Endothelial cell of umbilical vein (primary cell): ENCODE measurements at regions not wholly inside any gene's neighbourhood (a gene's known extent, or its start where the extent isn't known, plus 50 kb on each side); places are given as distances from the start of the nearest gene placed in this dataset.

Experiments used
- BruUV-seq: library from RNA; stranded (reverse); fragments of 400-500 nt; replicated peaks from 2 replicates; lab custom pipeline; 2021; lab: Mats Ljungman, UMichigan
- CTCF ChIA-PET: fragments of 300-600, 350-600 bp; sonication (Branson Sonifier 250); formaldehyde crosslinking; loops from one replicate; lab custom pipeline; 2021; ENCODE audit warnings: antibody characterized with exemption, inconsistent platforms; lab: Charles Lee
- POLR2A ChIA-PET: fragments of 300-600, 350-600 bp; sonication (Branson Sonifier 250); formaldehyde crosslinking; loops from one replicate; lab custom pipeline; 2021; ENCODE audit warnings: antibody characterized with exemption, inconsistent platforms; lab: Charles Lee
- DNase-seq: peaks from one replicate; pipeline ENCODE4 v3.0.0-alpha.2; 2011; ENCODE audit warnings: low read depth, low spot score
- FAIRE-seq: peaks from 2 replicates; lab custom pipeline; 2011; peaks lifted over from hg19 to GRCh38; lab: Jason Lieb, UNC
- H2AFZ ChIP-seq: 2 replicates; pipeline ENCODE4 v1.6.0; 2012; ENCODE audit warnings: low read depth, low read length, control low read depth, inconsistent platforms
- H3K27ac ChIP-seq: 2 replicates; pipeline ENCODE4 v1.5.1; 2011; ENCODE audit warnings: low read depth, mild to moderate bottlenecking, control low read depth, low read length, moderate library complexity; ENCODE audit not compliant: insufficient read depth
- H3K27me3 ChIP-seq, 2 experiments: 2 replicates each; pipeline versions ENCODE4 v1.6.0 to v1.6.1; 2011; ENCODE audit warnings: low read length in 2 of 2, mixed read lengths in 1 of 2; ENCODE audit not compliant: control insufficient read depth in 2 of 2, insufficient read depth in 2 of 2
- H3K36me3 ChIP-seq, 2 experiments: 2 replicates in 1 of 2; 3 replicates in 1 of 2; pipeline ENCODE4 v1.5.1; 2011; ENCODE audit warnings: low read length in 2 of 2, mild to moderate bottlenecking in 1 of 2, moderate library complexity in 1 of 2; ENCODE audit not compliant: control insufficient read depth in 2 of 2, insufficient read depth in 2 of 2; ENCODE audit errors: extremely low read depth in 1 of 2
- H3K4me1 ChIP-seq: 3 replicates; pipeline ENCODE4 v1.5.1; 2011; ENCODE audit warnings: mild to moderate bottlenecking, low read length; ENCODE audit not compliant: control insufficient read depth, insufficient read depth; ENCODE audit errors: extremely low read depth
- H3K4me2 ChIP-seq: 2 replicates; pipeline ENCODE4 v1.6.1; 2011; ENCODE audit warnings: low read length, control low read depth, mixed read lengths; ENCODE audit not compliant: insufficient read depth
- H3K4me3 ChIP-seq, 3 experiments: fragments of 200-600 bp in 1 of 3; sonication (generic), shearing (Covaris generic) in 1 of 3; replicated peaks in 1 of 3; 2 replicates each; pipeline ENCODE4 v1.5.1; 2011 to 2016; ENCODE audit warnings: control low read depth in 3 of 3, low read length in 3 of 3, mild to moderate bottlenecking in 2 of 3, inconsistent platforms in 1 of 3, low read depth in 1 of 3, moderate library complexity in 1 of 3; ENCODE audit not compliant: insufficient read depth in 1 of 3
- H3K79me2 ChIP-seq: 2 replicates; pipeline ENCODE4 v1.6.0; 2012; ENCODE audit warnings: low read length, inconsistent platforms; ENCODE audit not compliant: control insufficient read depth, insufficient read depth
- H3K9ac ChIP-seq: replicated peaks from 2 replicates; pipeline ENCODE3; 2011; ENCODE audit warnings: low read length, control low read depth; ENCODE audit not compliant: insufficient read depth; ENCODE audit errors: extremely low read depth
- H3K9me1 ChIP-seq: replicated peaks from 3 replicates; pipeline ENCODE4 v1.6.0; 2011; ENCODE audit warnings: mild to moderate bottlenecking, low read length; ENCODE audit not compliant: control insufficient read depth, insufficient read depth; ENCODE audit errors: extremely low read depth
- H3K9me3 ChIP-seq: replicated peaks from 2 replicates; pipeline ENCODE4 v1.5.1; 2012; ENCODE audit warnings: low read length, inconsistent platforms; ENCODE audit not compliant: control insufficient read depth, insufficient read depth
- H4K20me1 ChIP-seq: replicated peaks from 2 replicates; pipeline ENCODE3; 2011; ENCODE audit warnings: mild to moderate bottlenecking, low read length; ENCODE audit not compliant: control insufficient read depth, insufficient read depth; ENCODE audit errors: extremely low read depth
- EZH2 ChIP-seq: IDR thresholded peaks from 2 replicates; pipeline ENCODE4 v1.6.1; 2012; ENCODE audit warnings: borderline replicate concordance, low read depth, mild to moderate bottlenecking, moderate library complexity, low read length, inconsistent platforms; ENCODE audit not compliant: severe bottlenecking
- FOS ChIP-seq: IDR thresholded peaks from 2 replicates; pipeline ENCODE4 v1.6.1; 2011; ENCODE audit warnings: mild to moderate bottlenecking, low read length, moderate library complexity, borderline replicate concordance; ENCODE audit not compliant: insufficient read depth
- GATA2 ChIP-seq: IDR thresholded peaks from 2 replicates; pipeline ENCODE4 v1.7.0; 2011; ENCODE audit warnings: low read depth, mild to moderate bottlenecking, moderate library complexity, mixed read lengths, low read length; ENCODE audit not compliant: insufficient read length, insufficient read depth
- JUN ChIP-seq: IDR thresholded peaks from 2 replicates; pipeline ENCODE4 v1.6.1; 2011; ENCODE audit warnings: borderline replicate concordance, low read depth; ENCODE audit not compliant: insufficient read length, insufficient read depth
- MYC ChIP-seq: IDR thresholded peaks from one replicate; pipeline ENCODE4 v1.6.1; 2011; ENCODE audit warnings: mild to moderate bottlenecking, low read depth, low read length
- POLR2A ChIP-seq: IDR thresholded peaks from 2 replicates; pipeline ENCODE4 v1.6.1; 2012; ENCODE audit warnings: low read depth, mild to moderate bottlenecking, control low read depth, low read length
- POLR2AphosphoS5 ChIP-seq: IDR thresholded peaks from 2 replicates; pipeline ENCODE4 v1.6.1; 2012; ENCODE audit warnings: low read depth, mild to moderate bottlenecking, control low read depth, low read length, moderate library complexity; ENCODE audit not compliant: insufficient read depth
- dilution Hi-C: fragments of 300-500 bp; cut with MboI; formaldehyde crosslinking; loops from one replicate; pipeline ENCODE4 v1.15.0; 2019; ENCODE audit warnings: low sequenced_read_pairs; ENCODE audit not compliant: extremely low pct_ligation_motif_present
- intact Hi-C: fragments of 100-400 bp; cut with micrococcal nuclease; formaldehyde crosslinking; loops from one replicate; pipeline ENCODE4 v1.10.0; 2022
- TF ChIP-seq, protein P1 (sequence below), 2 donors: IDR thresholded peaks; 1 replicate in 1 of 2; 2 replicates in 1 of 2; pipeline ENCODE4 v1.5.1; 2011; ENCODE audit warnings: low read length in 2 of 2, mild to moderate bottlenecking in 2 of 2, moderate library complexity in 2 of 2, control low read depth in 1 of 2, inconsistent platforms in 1 of 2, low read depth in 1 of 2; ENCODE audit not compliant: insufficient read depth in 1 of 2; ENCODE audit errors: extremely low read depth in 1 of 2
- TF ChIP-seq, protein P2 (sequence below): IDR thresholded peaks from 2 replicates; pipeline ENCODE4 v1.6.1; 2011; ENCODE audit not compliant: insufficient read depth, insufficient read length

DNA sequence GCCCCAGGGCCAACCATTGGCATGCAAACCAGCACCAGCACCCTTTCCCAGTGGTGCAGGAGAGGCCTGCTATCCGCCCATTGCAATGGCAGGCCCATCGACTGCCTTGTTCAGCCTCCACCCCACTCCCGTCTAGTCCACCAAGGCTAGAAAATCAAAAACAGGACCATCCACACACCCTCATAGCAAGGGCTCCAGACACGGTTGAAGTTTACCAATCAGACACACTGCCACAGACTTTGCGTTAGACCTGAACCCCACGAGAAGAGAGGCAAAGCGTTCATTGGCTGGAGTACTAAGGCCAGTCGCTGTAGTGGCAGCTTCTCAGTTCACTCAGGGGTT is 95.3 kb upstream of the TEX51 start:
- H3K9ac ChIP-seq, result no peak overlapping the region
- H3K27me3 ChIP-seq, result no peaks in the 10 kb centered on the region
- no peaks in the 10 kb centered on the region for H3K36me3 ChIP-seq
- FAIRE-seq (no peak), DNase-seq (no peak)
- H3K4me3 ChIP-seq, result no peak overlapping the region
- H3K4me1 ChIP-seq, result no peaks in the 10 kb centered on the region
- POLR2A ChIA-PET, result no interaction called here
- intact Hi-C loops, result no loop called here
- no TSS peak for BruUV-seq
- no peak overlapping the region for H2AFZ ChIP-seq
- dilution Hi-C loops, result no loop called here
- no peak overlapping the region for H3K27ac ChIP-seq
- TF ChIP-seq EZH2 (no peak), MYC (no peak), GATA2 (no peak), POLR2A (no peak), FOS (no peak)
- no peaks in the 10 kb centered on the region for H3K79me2 ChIP-seq
- no peaks in the 10 kb centered on the region for H4K20me1 ChIP-seq
- CTCF ChIA-PET, result no interaction called here
- no peaks in the 10 kb centered on the region for H3K9me3 ChIP-seq
- H3K4me2 ChIP-seq, result no peak overlapping the region
- no peaks in the 10 kb centered on the region for H3K9me1 ChIP-seq

DNA sequence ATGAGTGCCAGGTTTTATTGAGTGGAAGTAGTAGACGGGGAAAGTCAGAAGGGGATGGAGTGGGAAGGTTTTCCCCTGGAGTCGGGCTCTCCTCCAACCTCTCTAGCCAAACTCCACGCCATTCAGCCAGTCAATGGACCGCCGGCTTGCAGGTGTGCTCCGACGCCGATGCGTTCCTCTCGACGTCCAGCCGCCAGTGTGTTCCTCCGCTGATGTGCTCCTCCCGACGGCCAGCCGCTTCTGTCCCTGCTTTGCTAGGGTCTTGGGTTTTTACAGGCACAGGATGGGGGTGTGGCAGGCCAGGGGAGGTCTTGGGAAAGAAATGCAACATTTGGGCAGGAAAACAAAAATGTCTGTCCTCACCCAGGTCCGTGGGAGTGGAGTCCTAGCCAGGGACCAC is 94.3 kb upstream of the TEX51 start:
- Histone ChIP-seq H3K4me3 (no peak overlapping the region), H3K36me3 (no peaks in the 10 kb centered on the region), H3K9me1 (no peaks in the 10 kb centered on the region), H3K27ac (no peak overlapping the region), H2AFZ (no peak overlapping the region), H3K9me3 (no peaks in the 10 kb centered on the region), H3K4me2 (no peak overlapping the region), H3K27me3 (no peaks in the 10 kb centered on the region), H3K4me1 (no peaks in the 10 kb centered on the region), H3K79me2 (no peaks in the 10 kb centered on the region), H4K20me1 (no peaks in the 10 kb centered on the region), H3K9ac (no peak overlapping the region)
- dilution Hi-C loops, result no loop called here
- TF ChIP-seq GATA2 (no peak), POLR2A (no peak), FOS (no peak), EZH2 (no peak), POLR2AphosphoS5 (no peak), MYC (no peak), JUN (no peak)
- TF ChIP-seq, protein P1, sequence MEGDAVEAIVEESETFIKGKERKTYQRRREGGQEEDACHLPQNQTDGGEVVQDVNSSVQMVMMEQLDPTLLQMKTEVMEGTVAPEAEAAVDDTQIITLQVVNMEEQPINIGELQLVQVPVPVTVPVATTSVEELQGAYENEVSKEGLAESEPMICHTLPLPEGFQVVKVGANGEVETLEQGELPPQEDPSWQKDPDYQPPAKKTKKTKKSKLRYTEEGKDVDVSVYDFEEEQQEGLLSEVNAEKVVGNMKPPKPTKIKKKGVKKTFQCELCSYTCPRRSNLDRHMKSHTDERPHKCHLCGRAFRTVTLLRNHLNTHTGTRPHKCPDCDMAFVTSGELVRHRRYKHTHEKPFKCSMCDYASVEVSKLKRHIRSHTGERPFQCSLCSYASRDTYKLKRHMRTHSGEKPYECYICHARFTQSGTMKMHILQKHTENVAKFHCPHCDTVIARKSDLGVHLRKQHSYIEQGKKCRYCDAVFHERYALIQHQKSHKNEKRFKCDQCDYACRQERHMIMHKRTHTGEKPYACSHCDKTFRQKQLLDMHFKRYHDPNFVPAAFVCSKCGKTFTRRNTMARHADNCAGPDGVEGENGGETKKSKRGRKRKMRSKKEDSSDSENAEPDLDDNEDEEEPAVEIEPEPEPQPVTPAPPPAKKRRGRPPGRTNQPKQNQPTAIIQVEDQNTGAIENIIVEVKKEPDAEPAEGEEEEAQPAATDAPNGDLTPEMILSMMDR (IDR thresholded peaks at IDR 0.05; ENCODE audit: extremely low read depth in 1 of 2, insufficient read depth in 1 of 2, low read depth in 1 of 2, low read length in 2 of 2), result no peak
- TF ChIP-seq, protein P2, sequence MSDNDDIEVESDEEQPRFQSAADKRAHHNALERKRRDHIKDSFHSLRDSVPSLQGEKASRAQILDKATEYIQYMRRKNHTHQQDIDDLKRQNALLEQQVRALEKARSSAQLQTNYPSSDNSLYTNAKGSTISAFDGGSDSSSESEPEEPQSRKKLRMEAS, result no peak
- DNase-seq (no peak), FAIRE-seq (no peak)
- POLR2A ChIA-PET, result no interaction called here
- CTCF ChIA-PET, result no interaction called here
- intact Hi-C loops, result no loop called here
- no TSS peak for BruUV-seq
